ENCODE measurements at regions not wholly inside any gene's neighbourhood (a gene's known extent, or its start where the extent isn't known, plus 50 kb on each side); places are given as distances from the start of the nearest gene placed in this dataset.

DNA sequence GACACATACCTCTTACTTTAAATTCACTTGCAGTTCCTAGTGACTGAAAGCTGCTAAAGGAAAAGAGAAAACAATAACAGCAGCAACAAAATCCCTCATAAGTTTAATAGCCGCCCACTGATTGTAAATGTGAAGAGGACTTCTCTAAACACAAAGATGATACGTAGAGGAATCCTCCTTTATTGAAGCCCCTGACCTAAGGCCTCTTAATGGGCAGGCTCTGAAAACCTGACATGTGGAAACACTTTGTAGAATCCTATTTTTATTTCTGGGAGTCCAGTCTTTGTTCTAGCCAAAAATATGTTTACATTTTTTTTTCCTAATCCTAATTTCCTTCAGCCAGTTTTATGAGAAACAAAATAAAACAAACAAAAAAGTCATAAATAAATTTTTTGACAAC lies 1277.7 kb upstream of the CELF4 start:
- H3K27ac ChIP-seq: no peak overlapping the region
- H3K4me1 ChIP-seq: no peaks in the 10 kb centered on the region
- 56 to 91% (median 84%) methylated on average over 2 of the region's 2 CpGs for WGBS, 4 donors
- ATAC-seq (no peak), DNase-seq (no peak)
- no peaks in the 10 kb centered on the region for H3K36me3 ChIP-seq
- intact Hi-C loops (cut with DNase I): no loop called here
- H3K4me3 ChIP-seq: no peak overlapping the region
- no peaks in the 10 kb centered on the region for H3K9me3 ChIP-seq
- TF ChIP-seq, protein P1, sequence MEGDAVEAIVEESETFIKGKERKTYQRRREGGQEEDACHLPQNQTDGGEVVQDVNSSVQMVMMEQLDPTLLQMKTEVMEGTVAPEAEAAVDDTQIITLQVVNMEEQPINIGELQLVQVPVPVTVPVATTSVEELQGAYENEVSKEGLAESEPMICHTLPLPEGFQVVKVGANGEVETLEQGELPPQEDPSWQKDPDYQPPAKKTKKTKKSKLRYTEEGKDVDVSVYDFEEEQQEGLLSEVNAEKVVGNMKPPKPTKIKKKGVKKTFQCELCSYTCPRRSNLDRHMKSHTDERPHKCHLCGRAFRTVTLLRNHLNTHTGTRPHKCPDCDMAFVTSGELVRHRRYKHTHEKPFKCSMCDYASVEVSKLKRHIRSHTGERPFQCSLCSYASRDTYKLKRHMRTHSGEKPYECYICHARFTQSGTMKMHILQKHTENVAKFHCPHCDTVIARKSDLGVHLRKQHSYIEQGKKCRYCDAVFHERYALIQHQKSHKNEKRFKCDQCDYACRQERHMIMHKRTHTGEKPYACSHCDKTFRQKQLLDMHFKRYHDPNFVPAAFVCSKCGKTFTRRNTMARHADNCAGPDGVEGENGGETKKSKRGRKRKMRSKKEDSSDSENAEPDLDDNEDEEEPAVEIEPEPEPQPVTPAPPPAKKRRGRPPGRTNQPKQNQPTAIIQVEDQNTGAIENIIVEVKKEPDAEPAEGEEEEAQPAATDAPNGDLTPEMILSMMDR (IDR thresholded peaks at IDR 0.05): no peak
- TF ChIP-seq POLR2A (IDR thresholded peaks at IDR 0.05): no peak
- no peaks in the 10 kb centered on the region for H3K27me3 ChIP-seq

DNA sequence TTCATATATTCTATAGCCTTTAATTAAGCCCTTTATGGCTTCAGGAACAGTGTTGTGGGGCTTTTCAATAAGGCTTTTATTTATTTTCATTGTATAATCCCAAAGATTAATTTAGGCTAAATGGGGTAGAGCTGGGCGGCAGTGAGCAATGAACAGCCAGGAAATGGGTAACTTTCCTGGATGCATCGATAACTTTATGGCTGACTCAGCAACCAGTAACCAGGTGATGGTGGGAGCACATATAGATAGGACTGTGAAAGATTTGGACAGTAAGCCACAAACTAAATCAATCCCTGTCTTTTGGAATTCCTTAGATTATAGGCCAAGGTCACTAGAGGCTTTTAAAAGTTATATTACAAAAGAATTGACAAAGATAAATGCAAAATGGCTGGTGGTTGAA lies 1260.6 kb upstream of the CELF4 start:
- H3K9me3 ChIP-seq: no peaks in the 10 kb centered on the region
- H3K27me3 ChIP-seq: no peaks in the 10 kb centered on the region
- DNase-seq (no peak), ATAC-seq (no peak)
- 90 to 94% (median 90%) methylated on average over 2 of the region's 2 CpGs for WGBS, 4 donors
- no peak overlapping the region for H3K4me3 ChIP-seq
- intact Hi-C loops (cut with DNase I): no loop called here
- no peaks in the 10 kb centered on the region for H3K36me3 ChIP-seq
- H3K27ac ChIP-seq: no peak overlapping the region
- H3K4me1 ChIP-seq: no peaks in the 10 kb centered on the region
- no peak for TF ChIP-seq POLR2A (IDR thresholded peaks at IDR 0.05)
- TF ChIP-seq, protein P1 (IDR thresholded peaks at IDR 0.05): no peak

DNA sequence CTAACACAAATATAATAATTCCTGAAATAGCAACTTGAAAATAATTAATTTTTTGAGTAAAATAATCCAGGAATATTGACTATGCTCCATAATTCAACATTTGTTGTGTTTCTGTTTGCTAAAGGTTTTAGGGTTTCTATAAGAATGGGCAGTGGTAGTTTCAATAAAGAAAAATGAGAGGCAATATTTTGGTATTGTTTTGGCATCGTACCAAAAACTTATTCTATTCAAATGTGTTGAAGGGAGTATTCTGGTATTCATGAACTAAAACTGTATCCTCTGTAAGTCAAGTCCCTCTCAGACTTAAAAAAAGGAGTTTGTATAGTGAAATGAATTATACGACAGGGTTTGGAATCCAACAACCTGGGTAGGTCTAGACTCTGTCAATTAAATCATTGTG lies 1245.6 kb upstream of the CELF4 start:
- 68 to 81% (median 71%) methylated on average over 2 of the region's 2 CpGs for WGBS, 4 donors
- no peak for ATAC-seq

DNA sequence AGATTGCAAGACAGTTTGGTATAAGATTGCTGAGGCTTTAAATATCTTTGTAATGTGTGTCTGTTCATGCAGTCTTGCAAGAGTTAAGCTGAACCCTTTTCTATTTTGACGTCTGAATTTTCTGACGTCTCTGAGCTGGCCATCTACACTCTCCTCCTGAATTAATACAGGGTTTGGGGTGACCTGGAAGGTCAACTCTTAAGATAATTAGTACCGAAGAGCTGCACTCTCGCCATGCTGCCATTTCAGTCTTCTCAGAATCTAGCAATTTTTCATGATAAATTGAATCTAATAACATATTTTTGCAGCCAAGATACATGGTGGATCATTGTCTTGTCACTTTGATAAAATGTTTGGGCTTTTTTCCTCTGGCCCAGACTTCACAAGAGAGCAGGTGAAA lies 1245.2 kb upstream of the CELF4 start:
- TF ChIP-seq, protein P1 (IDR thresholded peaks at IDR 0.05): no peak
- TF ChIP-seq POLR2A (IDR thresholded peaks at IDR 0.05): no peak
- DNase-seq: no peak
- intact Hi-C loops (cut with DNase I): loop anchor here in 1 of 10 donors (10.0 kb wide), 1 partner anchor 64 kb away; no protein-coding TSS in a partner anchor
- WGBS, 4 donors: 54 to 67% (median 58%) methylated on average over 4 of the region's 4 CpGs
- Histone ChIP-seq H3K9me3 (no peaks in the 10 kb centered on the region), H3K4me3 (no peak overlapping the region), H3K27me3 (no peaks in the 10 kb centered on the region), H3K36me3 (no peaks in the 10 kb centered on the region), H3K4me1 (no peaks in the 10 kb centered on the region), H3K27ac (no peak overlapping the region)
- no peak for ATAC-seq

More for the DNA sequence above, 1245.6 kb upstream of the CELF4 start:
- Histone ChIP-seq H3K4me1 (no peaks in the 10 kb centered on the region), H3K4me3 (no peak overlapping the region), H3K27me3 (no peaks in the 10 kb centered on the region), H3K36me3 (no peaks in the 10 kb centered on the region), H3K27ac (no peak overlapping the region), H3K9me3 (no peaks in the 10 kb centered on the region)
- TF ChIP-seq, protein P1 (IDR thresholded peaks at IDR 0.05): no peak
- TF ChIP-seq POLR2A (IDR thresholded peaks at IDR 0.05): no peak
- intact Hi-C loops (cut with DNase I): loop anchor here in 1 of 10 donors (10.0 kb wide), 1 partner anchor 64 kb away; no protein-coding TSS in a partner anchor
- no peak for DNase-seq
